NCI-H1105 treated with DMSO at 0.1 percent for 48 hours (cell line): ENCODE measurements at regions not wholly inside any gene's neighbourhood (a gene's known extent, or its start where the extent isn't known, plus 50 kb on each side); places are given as distances from the start of the nearest gene placed in this dataset.
"Not testable (repeated sequence)": the region's sequence is repeated elsewhere in the genome, so short reads cannot be mapped to it uniquely, and the experiment has no call there.

ENCODE experiments used
- DNase-seq: peaks from one replicate; lab custom pipeline; 2025; lab: John Stamatoyannopoulos, UW

GRCh38 chr10:50999163-50999562 lies 75.1 kb upstream of the PRKG1 start:
- DNase-seq, result no peak

- no peak for DNase-seq
Measured at GRCh38 chr10:51000164-51000563, 74.1 kb upstream of the PRKG1 start.

- DNase-seq, result no peak
Measured at GRCh38 chr10:51000976-51001375, 73.3 kb upstream of the PRKG1 start.

- no peak for DNase-seq
Measured at GRCh38 chr10:51001587-51001986, 72.7 kb upstream of the PRKG1 start.

- DNase-seq, result no peak
Measured at GRCh38 chr10:51002469-51002868, 71.8 kb upstream of the PRKG1 start.

GRCh38 chr10:51004776-51005175 lies 69.5 kb upstream of the PRKG1 start:
- DNase-seq, result no peak

- no peak for DNase-seq
Measured at GRCh38 chr10:51005551-51005950, 68.7 kb upstream of the PRKG1 start.

GRCh38 chr10:51006686-51007085 lies 67.6 kb upstream of the PRKG1 start:
- no peak for DNase-seq

GRCh38 chr10:51007781-51008180 lies 66.5 kb upstream of the PRKG1 start:
- DNase-seq, result no peak

GRCh38 chr10:51008346-51008745 lies 65.9 kb upstream of the PRKG1 start:
- no peak for DNase-seq

GRCh38 chr10:51010977-51011376 lies 63.3 kb upstream of the PRKG1 start:
- peak; percentile 8 for DNase-seq

GRCh38 chr10:51012073-51012472 lies 62.2 kb upstream of the PRKG1 start:
- no peak for DNase-seq

- no peak for DNase-seq
Measured at GRCh38 chr10:51014680-51015389, 59.5 kb upstream of the PRKG1 start.

GRCh38 chr10:51015390-51015754 lies 58.9 kb upstream of the PRKG1 start:
- not testable (repeated sequence) for DNase-seq

GRCh38 chr10:51020200-51020599 lies 54.1 kb upstream of the PRKG1 start:
- DNase-seq, result no peak

GRCh38 chr10:51022933-51023585 lies 51.2 kb upstream of the PRKG1 start:
- no peak for DNase-seq

- DNase-seq, result no peak
Measured at GRCh38 chr10:51023636-51024035, 50.7 kb upstream of the PRKG1 start.
